DOHH2 (cell line): ENCODE measurements at regions not wholly inside any gene's neighbourhood (a gene's known extent, or its start where the extent isn't known, plus 50 kb on each side); places are given as distances from the start of the nearest gene placed in this dataset.

ENCODE experiments used
- H3F3A ChIP-seq: fragments of 200-600 bp; sonication (generic), shearing (Covaris generic); 2 replicates; pipeline ENCODE4 v1.6.0; 2016; ENCODE audit warnings: antibody characterized with exemption, mild to moderate bottlenecking; ENCODE audit not compliant: control insufficient read depth, insufficient read depth
- H3K27ac ChIP-seq: fragments of 200-600 bp; sonication (generic); 2 replicates; pipeline ENCODE4 v1.5.1; 2014; ENCODE audit warnings: low read depth, mild to moderate bottlenecking, low read length, moderate library complexity
- H3K27me3 ChIP-seq: fragments of 200-600 bp; sonication (generic); 2 replicates; pipeline ENCODE4 v1.6.1; 2014; ENCODE audit warnings: mild to moderate bottlenecking, low read length, mixed read lengths; ENCODE audit not compliant: control insufficient read depth
- H3K36me3 ChIP-seq: fragments of 200-600 bp; sonication (generic); 2 replicates; pipeline ENCODE4 v1.6.1; 2014; ENCODE audit warnings: mild to moderate bottlenecking, low read length, moderate library complexity, mixed read lengths; ENCODE audit not compliant: control insufficient read depth
- H3K4me1 ChIP-seq: fragments of 200-600 bp; sonication (generic); 2 replicates; pipeline ENCODE4 v1.6.1; 2014; ENCODE audit warnings: mild to moderate bottlenecking, low read length, mixed read lengths; ENCODE audit not compliant: control insufficient read depth
- H3K4me2 ChIP-seq: fragments of 200-600 bp; sonication (generic); 2 replicates; pipeline ENCODE4 v1.6.0; 2014; ENCODE audit warnings: mild to moderate bottlenecking, low read length, moderate library complexity
- H3K4me3 ChIP-seq: fragments of 200-600 bp; sonication (generic); 2 replicates; pipeline ENCODE4 v1.5.1; 2014; ENCODE audit warnings: mild to moderate bottlenecking, low read length, mixed read lengths
- H3K79me2 ChIP-seq: fragments of 200-600 bp; sonication (generic); 2 replicates; pipeline ENCODE4 v1.6.1; 2014; ENCODE audit warnings: mild to moderate bottlenecking, low read length, mixed read lengths; ENCODE audit not compliant: control insufficient read depth
- H3K9me2 ChIP-seq: fragments of 200-600 bp; sonication (generic); replicated peaks from 2 replicates; pipeline ENCODE4 v1.6.1; 2014; ENCODE audit warnings: mild to moderate bottlenecking, low read length, mixed read lengths; ENCODE audit not compliant: control insufficient read depth
- H3K9me3 ChIP-seq: fragments of 200-600 bp; sonication (generic); 2 replicates; pipeline ENCODE4 v1.6.1; 2014; ENCODE audit warnings: antibody characterized with exemption, low read length, mixed read lengths; ENCODE audit not compliant: control insufficient read depth, insufficient read depth
- H4K20me1 ChIP-seq: fragments of 200-600 bp; sonication (generic); 2 replicates; pipeline ENCODE4 v1.6.0; 2014; ENCODE audit warnings: low read depth, mild to moderate bottlenecking, antibody characterized with exemption, low read length, moderate library complexity; ENCODE audit not compliant: control insufficient read depth, insufficient read depth
- CTCF ChIP-seq: fragments of 200-600 bp; sonication (generic); IDR thresholded peaks from one replicate; pipeline ENCODE4 v1.5.1; 2014; ENCODE audit warnings: antibody characterized with exemption, mild to moderate bottlenecking, low read depth, low read length; ENCODE audit not compliant: poor library complexity, severe bottlenecking
- EZH2phosphoT487 ChIP-seq: fragments of 200-600 bp; sonication (generic); IDR thresholded peaks from 2 replicates; pipeline ENCODE4 v1.6.1; 2017; ENCODE audit warnings: borderline replicate concordance, mild to moderate bottlenecking, antibody characterized with exemption, low read length, moderate library complexity, mixed read lengths

GRCh38 chr11:109093354-109093753, 328.6 kb upstream of the C11orf87 start:
- TF ChIP-seq CTCF (no peak), EZH2phosphoT487 (no peak)
- no peak overlapping the region for H3K4me2 ChIP-seq
- H3K9me2 ChIP-seq: no peaks in the 10 kb centered on the region
- H3K27me3 ChIP-seq: no peaks in the 10 kb centered on the region
- H3K4me1 ChIP-seq: no peaks in the 10 kb centered on the region
- no peaks in the 10 kb centered on the region for H3K36me3 ChIP-seq
- H3F3A ChIP-seq: no peaks in the 10 kb centered on the region
- H4K20me1 ChIP-seq: no peaks in the 10 kb centered on the region
- H3K27ac ChIP-seq: no peak overlapping the region
- no peaks in the 10 kb centered on the region for H3K79me2 ChIP-seq
- no peak overlapping the region for H3K4me3 ChIP-seq
- H3K9me3 ChIP-seq: no peaks in the 10 kb centered on the region

GRCh38 chr11:109096266-109096665, 325.7 kb upstream of the C11orf87 start:
- H3K9me3 ChIP-seq: no peaks in the 10 kb centered on the region
- no peaks in the 10 kb centered on the region for H3K79me2 ChIP-seq
- H3K4me3 ChIP-seq: no peak overlapping the region
- no peaks in the 10 kb centered on the region for H4K20me1 ChIP-seq
- no peak overlapping the region for H3K27ac ChIP-seq
- H3K4me1 ChIP-seq: no peaks in the 10 kb centered on the region
- H3K9me2 ChIP-seq: no peaks in the 10 kb centered on the region
- TF ChIP-seq EZH2phosphoT487: no peak
- TF ChIP-seq CTCF: no peak
- H3K36me3 ChIP-seq: no peaks in the 10 kb centered on the region
- H3K4me2 ChIP-seq: no peak overlapping the region
- no peaks in the 10 kb centered on the region for H3F3A ChIP-seq
- H3K27me3 ChIP-seq: no peaks in the 10 kb centered on the region

- Histone ChIP-seq H3K36me3 (no peaks in the 10 kb centered on the region), H3K79me2 (no peaks in the 10 kb centered on the region), H3K27ac (no peak overlapping the region), H3K9me2 (no peaks in the 10 kb centered on the region), H3K4me1 (no peaks in the 10 kb centered on the region), H3K4me2 (no peak overlapping the region), H4K20me1 (no peaks in the 10 kb centered on the region), H3K27me3 (no peaks in the 10 kb centered on the region), H3K4me3 (no peak overlapping the region), H3K9me3 (no peaks in the 10 kb centered on the region), H3F3A (no peaks in the 10 kb centered on the region)
- TF ChIP-seq EZH2phosphoT487: no peak
- no peak for TF ChIP-seq CTCF
Measured at GRCh38 chr11:109106151-109106906, 315.7 kb upstream of the C11orf87 start.
